Activated CD4-positive, alpha-beta T cell treated with anti-CD3 and anti-CD28 coated beads, Interleukin-2, amount 10 ng/mL, durations not matched to agents 7 days and 5 days (primary cell): ENCODE measurements at regions not wholly inside any gene's neighbourhood (a gene's known extent, or its start where the extent isn't known, plus 50 kb on each side); places are given as distances from the start of the nearest gene placed in this dataset.

ENCODE experiments used
- CTCF ChIA-PET: fragments of 350-600 bp; sonication (Branson Sonifier 250); formaldehyde crosslinking; loops from one replicate; lab custom pipeline; 2021; ENCODE audit warnings: antibody characterized with exemption; lab: Charles Lee
- POLR2A ChIA-PET: fragments of 350-600 bp; sonication (Branson Sonifier 250); formaldehyde crosslinking; loops from one replicate; lab custom pipeline; 2021; ENCODE audit warnings: antibody characterized with exemption; lab: Charles Lee
- DNase-seq: peaks from one replicate; pipeline ENCODE4 v3.0.0-alpha.2; 2020
- H3K27ac Mint-ChIP-seq: one replicate; pipeline ENCODE4 v1.8.0; 2021; ENCODE audit warnings: mild to moderate bottlenecking, moderate library complexity, mixed read lengths
- H3K27me3 Mint-ChIP-seq: one replicate; pipeline ENCODE4 v1.8.0; 2021; ENCODE audit warnings: mixed read lengths
- H3K36me3 Mint-ChIP-seq: one replicate; pipeline ENCODE4 v1.8.0; 2021; ENCODE audit warnings: low read depth, mixed read lengths
- H3K4me1 Mint-ChIP-seq: one replicate; pipeline ENCODE4 v1.8.0; 2021; ENCODE audit warnings: mixed read lengths
- H3K4me3 Mint-ChIP-seq: one replicate; pipeline ENCODE4 v1.8.0; 2021; ENCODE audit warnings: mild to moderate bottlenecking, moderate library complexity, mixed read lengths
- H3K9me3 Mint-ChIP-seq: one replicate; pipeline ENCODE4 v1.8.0; 2021; ENCODE audit warnings: mixed read lengths

- ChIA-PET POLR2A (no interaction called here), CTCF (interaction anchor here (1.5 kb wide), 1 partner anchor 23 kb away, joined by 3 read pairs; no protein-coding TSS in a partner anchor)
- H3K4me1 Mint-ChIP-seq = no peaks in the 10 kb centered on the region
- no peaks in the 10 kb centered on the region for H3K36me3 Mint-ChIP-seq
- H3K27ac Mint-ChIP-seq = no peak overlapping the region
- H3K9me3 Mint-ChIP-seq = no peaks in the 10 kb centered on the region
- H3K4me3 Mint-ChIP-seq = no peak overlapping the region
- DNase-seq = no peak
- no peaks in the 10 kb centered on the region for H3K27me3 Mint-ChIP-seq
Measured at GRCh38 chrX:51437521-51437920, 58.9 kb downstream of the NUDT11 start.

DNA sequence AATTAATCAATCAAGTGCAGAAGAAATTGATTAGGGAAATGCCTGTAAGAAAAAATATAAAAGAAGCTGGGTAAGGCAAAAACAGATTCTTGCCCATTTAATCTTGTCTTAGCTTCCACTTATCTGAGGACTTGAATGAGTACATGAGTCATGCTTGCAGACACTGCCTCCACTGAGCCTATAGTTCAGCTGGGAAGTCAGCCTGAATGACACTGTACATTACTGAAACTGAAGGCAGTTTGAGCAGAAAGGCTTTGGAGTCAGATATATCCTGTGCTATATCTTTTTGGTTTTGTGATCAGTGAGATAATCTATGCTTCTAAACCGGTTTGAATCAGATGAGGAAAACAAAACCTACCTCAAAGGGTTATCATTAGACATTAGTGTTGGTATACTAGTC, 61.3 kb downstream of the NUDT11 start:
- no peak for DNase-seq
- ChIA-PET POLR2A (no interaction called here), CTCF (interaction anchor here (0.6 kb wide), 1 partner anchor 436 kb away, joined by 3 read pairs; no protein-coding TSS in a partner anchor)
- H3K27ac Mint-ChIP-seq = no peak overlapping the region
- no peak overlapping the region for H3K4me3 Mint-ChIP-seq
- H3K4me1 Mint-ChIP-seq = no peaks in the 10 kb centered on the region
- H3K36me3 Mint-ChIP-seq = no peaks in the 10 kb centered on the region
- no peaks in the 10 kb centered on the region for H3K27me3 Mint-ChIP-seq
- no peaks in the 10 kb centered on the region for H3K9me3 Mint-ChIP-seq

DNA sequence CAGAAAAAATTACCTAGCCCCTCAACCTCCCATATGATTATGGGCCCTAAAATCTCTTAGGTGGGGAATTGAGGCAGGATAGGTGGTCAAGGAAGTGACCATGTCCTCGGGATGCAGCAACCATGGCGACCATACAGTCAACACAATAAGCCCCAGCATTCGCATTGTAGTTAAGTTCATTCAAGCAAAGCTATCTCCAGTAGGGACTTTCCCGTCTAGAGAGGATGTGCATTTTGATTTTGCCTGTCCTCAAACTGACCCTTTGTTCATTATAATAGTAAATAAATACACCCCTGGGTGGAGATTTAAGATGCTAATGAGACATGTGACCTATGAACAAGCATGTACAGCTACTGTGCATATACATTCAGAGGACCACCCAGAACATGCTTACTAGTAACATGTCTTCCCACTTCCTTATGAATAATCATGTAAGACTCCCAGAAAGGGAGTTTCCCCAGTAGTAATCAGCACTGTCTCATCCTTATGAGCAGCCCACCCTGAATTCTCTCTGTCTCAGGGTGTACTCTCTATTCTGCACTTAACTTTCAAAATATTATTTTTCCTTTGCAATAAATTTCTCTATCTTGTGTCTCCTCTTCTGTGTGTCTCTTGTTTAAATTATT, 74.3 kb downstream of the NUDT11 start:
- POLR2A ChIA-PET = no interaction called here
- CTCF ChIA-PET = interaction anchor here (1.2 kb wide), 1 partner anchor 12 kb away, joined by 3 read pairs; no protein-coding TSS in a partner anchor
- H3K4me1 Mint-ChIP-seq = peaks cover 2% of the 10 kb centered on the region

DNA sequence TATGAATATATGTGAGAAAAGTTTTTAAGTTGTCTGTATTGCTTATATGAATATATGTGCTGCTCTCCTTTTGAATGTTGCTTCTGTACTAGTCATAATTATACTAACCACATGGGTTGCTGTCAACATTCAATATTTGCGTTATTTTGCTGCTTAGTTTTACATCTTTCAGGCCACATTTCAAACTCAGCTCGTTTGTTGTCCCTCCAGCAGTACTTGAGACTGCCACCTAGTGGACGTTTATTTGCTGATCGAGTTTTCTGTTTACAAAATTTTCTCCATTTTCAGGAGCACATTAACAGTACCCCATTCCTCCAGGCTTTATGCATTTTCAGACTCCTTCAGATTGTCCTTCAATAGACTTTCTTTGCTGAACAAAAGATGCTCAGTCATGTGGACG, 75.8 kb downstream of the NUDT11 start:
- DNase-seq = peak; percentile 53
- no peaks in the 10 kb centered on the region for H3K36me3 Mint-ChIP-seq
- ChIA-PET POLR2A (no interaction called here), CTCF (interaction anchor here (0.6 to 1.2 kb wide), 4 partner anchors 8 to 84 kb away, joined by 3 to 4 read pairs (median 3); no protein-coding TSS in a partner anchor)
- H3K27ac Mint-ChIP-seq = no peak overlapping the region
- peaks cover 2% of the 10 kb centered on the region for H3K4me1 Mint-ChIP-seq
- H3K9me3 Mint-ChIP-seq = no peaks in the 10 kb centered on the region
- H3K4me3 Mint-ChIP-seq = no peak overlapping the region
- no peaks in the 10 kb centered on the region for H3K27me3 Mint-ChIP-seq

More for the DNA sequence above, 74.3 kb downstream of the NUDT11 start:
- no peaks in the 10 kb centered on the region for H3K27me3 Mint-ChIP-seq
- no peaks in the 10 kb centered on the region for H3K36me3 Mint-ChIP-seq
- no peak overlapping the region for H3K27ac Mint-ChIP-seq
- H3K4me3 Mint-ChIP-seq = no peak overlapping the region
- H3K9me3 Mint-ChIP-seq = no peaks in the 10 kb centered on the region
- DNase-seq = no peak

- H3K9me3 Mint-ChIP-seq = no peaks in the 10 kb centered on the region
- DNase-seq = no peak
Measured at GRCh38 chrX:51408462-51408861, 75.8 kb downstream of the NUDT10 start.

DNA sequence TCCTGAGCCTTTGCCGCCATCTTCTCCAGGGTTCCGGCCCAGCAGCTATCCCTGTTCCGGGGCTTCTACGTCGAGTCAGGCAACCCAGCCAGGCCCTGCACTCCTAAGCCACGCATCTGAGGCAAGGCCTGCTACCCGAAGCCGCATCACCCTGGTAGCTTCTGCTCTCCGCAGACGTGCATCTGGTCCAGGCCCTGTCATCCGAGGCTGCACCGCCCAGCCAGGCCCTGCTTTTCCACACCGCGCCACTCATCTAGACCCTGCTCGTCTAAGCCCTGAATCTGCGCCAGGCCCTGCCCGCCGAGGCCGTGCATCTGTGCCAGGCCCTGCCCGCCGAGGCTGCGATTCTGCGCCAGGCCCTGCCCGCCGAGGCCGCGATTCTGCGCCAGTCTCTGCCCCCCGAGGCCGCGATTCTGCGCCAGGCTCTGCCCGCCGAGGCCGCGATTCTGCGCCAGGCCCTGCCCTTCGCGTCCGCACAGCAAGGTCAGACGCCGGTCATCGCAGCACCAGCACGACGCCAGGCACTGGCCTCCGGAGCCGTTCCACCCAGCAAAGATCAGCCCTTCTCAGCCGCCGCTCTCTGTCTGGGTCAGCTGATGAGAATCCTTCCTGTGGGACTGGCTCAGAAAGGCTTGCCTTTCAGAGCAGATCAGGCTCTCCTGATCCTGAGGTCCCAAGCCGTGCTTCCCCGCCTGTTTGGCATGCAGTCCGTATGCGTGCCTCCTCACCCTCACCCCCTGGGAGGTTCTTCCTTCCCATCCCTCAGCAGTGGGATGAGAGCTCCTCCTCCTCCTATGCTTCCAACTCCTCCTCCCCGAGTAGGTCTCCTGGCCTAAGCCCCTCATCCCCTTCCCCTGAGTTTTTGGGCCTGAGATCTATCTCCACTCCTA, 75.1 kb downstream of the NUDT10 start:
- no peaks in the 10 kb centered on the region for H3K4me1 Mint-ChIP-seq
- no peaks in the 10 kb centered on the region for H3K36me3 Mint-ChIP-seq
- no peak overlapping the region for H3K4me3 Mint-ChIP-seq
- H3K9me3 Mint-ChIP-seq = no peaks in the 10 kb centered on the region
- no peak for DNase-seq
- H3K27ac Mint-ChIP-seq = no peak overlapping the region
- ChIA-PET POLR2A (interaction anchor here (0.6 kb wide), 1 partner anchor 11 kb away, joined by 3 read pairs; no protein-coding TSS in a partner anchor), CTCF (no interaction called here)
- no peaks in the 10 kb centered on the region for H3K27me3 Mint-ChIP-seq

More at GRCh38 chrX:51408462-51408861, 75.8 kb downstream of the NUDT10 start:
- H3K27me3 Mint-ChIP-seq = no peaks in the 10 kb centered on the region
- POLR2A ChIA-PET = interaction anchor here (0.6 kb wide), 1 partner anchor 12 kb away, joined by 3 read pairs; no protein-coding TSS in a partner anchor
- CTCF ChIA-PET = no interaction called here
- no peaks in the 10 kb centered on the region for H3K36me3 Mint-ChIP-seq
- H3K27ac Mint-ChIP-seq = no peak overlapping the region
- H3K4me3 Mint-ChIP-seq = no peak overlapping the region
- H3K4me1 Mint-ChIP-seq = no peaks in the 10 kb centered on the region

DNA sequence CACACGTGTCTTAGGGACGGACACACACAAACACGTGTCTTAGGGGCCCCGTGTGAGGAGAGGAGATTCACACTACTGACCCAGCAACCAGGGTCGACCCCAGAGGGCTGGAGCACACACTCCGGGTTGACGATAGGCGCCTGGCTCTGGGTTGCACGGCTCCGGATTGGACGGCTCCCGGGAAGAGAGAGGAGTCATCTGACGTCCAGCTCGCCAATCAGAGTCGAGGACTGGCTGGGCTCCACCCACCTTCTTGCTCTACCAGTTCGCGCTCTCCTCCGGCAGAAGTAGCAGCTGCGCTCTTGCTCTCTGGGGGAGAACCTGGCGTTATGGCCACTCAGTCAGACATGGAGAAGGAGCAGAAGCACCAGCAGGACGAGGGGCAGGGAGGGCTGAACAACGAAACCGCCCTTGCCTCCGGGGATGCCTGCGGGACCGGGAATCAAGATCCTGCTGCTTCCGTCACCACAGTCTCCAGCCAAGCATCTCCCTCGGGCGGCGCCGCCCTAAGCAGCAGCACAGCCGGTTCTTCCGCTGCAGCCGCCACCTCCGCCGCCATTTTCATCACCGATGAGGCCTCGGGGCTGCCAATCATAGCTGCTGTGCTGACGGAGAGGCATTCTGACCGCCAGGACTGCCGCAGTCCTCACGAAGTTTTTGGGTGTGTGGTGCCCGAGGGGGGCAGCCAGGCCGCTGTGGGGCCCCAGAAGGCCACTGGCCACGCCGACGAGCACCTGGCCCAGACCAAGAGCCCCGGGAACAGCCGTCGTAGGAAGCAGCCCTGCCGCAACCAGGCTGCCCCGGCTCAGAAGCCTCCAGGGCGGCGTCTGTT, 74.3 kb downstream of the NUDT10 start:
- no peaks in the 10 kb centered on the region for H3K9me3 Mint-ChIP-seq
- no peak overlapping the region for H3K4me3 Mint-ChIP-seq
- H3K27me3 Mint-ChIP-seq = no peaks in the 10 kb centered on the region
- ChIA-PET CTCF (no interaction called here), POLR2A (no interaction called here)
- DNase-seq = no peak
- no peaks in the 10 kb centered on the region for H3K4me1 Mint-ChIP-seq
- no peak overlapping the region for H3K27ac Mint-ChIP-seq
- no peaks in the 10 kb centered on the region for H3K36me3 Mint-ChIP-seq

GRCh38 chrX:51404445-51404844, 71.8 kb downstream of the NUDT10 start:
- CTCF ChIA-PET = interaction anchor here (1.0 kb wide), 1 partner anchor 8 kb away, joined by 3 read pairs; no protein-coding TSS in a partner anchor

GRCh38 chrX:51395810-51396728, 63.4 kb downstream of the NUDT10 start:
- Mint-ChIP-seq H3K27ac (peak overlapping the region; percentile 92), H3K4me1 (peaks cover 15% of the 10 kb centered on the region), H3K4me3 (peak overlapping the region; percentile 83), H3K27me3 (no peaks in the 10 kb centered on the region), H3K9me3 (no peaks in the 10 kb centered on the region), H3K36me3 (peaks cover 3% of the 10 kb centered on the region)
- POLR2A ChIA-PET = no interaction called here
- CTCF ChIA-PET = interaction anchor here (0.6 kb wide), 1 partner anchor 8 kb away, joined by 3 read pairs; no protein-coding TSS in a partner anchor
- DNase-seq = peak; percentile 59

More at GRCh38 chrX:51404445-51404844, 71.8 kb downstream of the NUDT10 start:
- no peak overlapping the region for H3K4me3 Mint-ChIP-seq
- no peaks in the 10 kb centered on the region for H3K36me3 Mint-ChIP-seq
- POLR2A ChIA-PET = no interaction called here
- no peaks in the 10 kb centered on the region for H3K27me3 Mint-ChIP-seq
- H3K27ac Mint-ChIP-seq = no peak overlapping the region
- DNase-seq = no peak
- H3K4me1 Mint-ChIP-seq = no peaks in the 10 kb centered on the region
- no peaks in the 10 kb centered on the region for H3K9me3 Mint-ChIP-seq

- ChIA-PET POLR2A (no interaction called here), CTCF (no interaction called here)
- peak overlapping the region; percentile 83 for H3K4me3 Mint-ChIP-seq
- no peaks in the 10 kb centered on the region for H3K9me3 Mint-ChIP-seq
- no peak for DNase-seq
- H3K27ac Mint-ChIP-seq = peak overlapping the region; percentile 92
- peaks cover 15% of the 10 kb centered on the region for H3K4me1 Mint-ChIP-seq
- H3K27me3 Mint-ChIP-seq = no peaks in the 10 kb centered on the region
- H3K36me3 Mint-ChIP-seq = peaks cover 3% of the 10 kb centered on the region
Measured at GRCh38 chrX:51395480-51395809, 62.8 kb downstream of the NUDT10 start.
